A549 (cell line): ENCODE measurements at regions not wholly inside any gene's neighbourhood (a gene's known extent, or its start where the extent isn't known, plus 50 kb on each side); places are given as distances from the start of the nearest gene placed in this dataset.

ENCODE experiments used
- ATAC-seq, 2 experiments: fragments of 200-7000 bp in 1 of 2; fragments of >200 bp in 1 of 2; cut with Nextera tagmentation in 1 of 2; cut with Tn5 transposase in 1 of 2; 3 replicates each; pipeline versions ENCODE4 v1.8.0 to v1.9.1; 2018 to 2020; ENCODE audit warnings: mild to moderate bottlenecking in 1 of 2, moderate library complexity in 1 of 2
- CTCF ChIA-PET: fragments of 300-600 bp; sonication (Branson Sonifier 250); formaldehyde crosslinking; extraction: SDS; loops from one replicate; lab custom pipeline; 2021; ENCODE audit warnings: antibody characterized with exemption, inconsistent platforms; lab: Yijun Ruan, JAX
- POLR2A ChIA-PET: fragments of 350-600 bp; formaldehyde crosslinking; extraction: SDS; loops from one replicate; lab custom pipeline; 2021; ENCODE audit warnings: antibody characterized with exemption, inconsistent platforms; lab: Yijun Ruan, JAX
- DNase-seq, 2 experiments: peaks; one replicate each; pipeline versions ENCODE4 v3.0.0 to v3.0.0-alpha.2; 2011 to 2016; ENCODE audit warnings: low read depth in 1 of 2, low spot score in 1 of 2
- FAIRE-seq: peaks from 2 replicates; lab custom pipeline; 2011; peaks lifted over from hg19 to GRCh38; lab: Jason Lieb, UNC
- H3K27ac ChIP-seq, 2 experiments: fragments of >200 bp; sonication (Bioruptor Twin); formaldehyde crosslinking; 3 replicates each; pipeline ENCODE4 v1.5.1; 2016 to 2017
- H3K4me1 ChIP-seq: fragments of >200 bp; sonication (Bioruptor Twin); formaldehyde crosslinking; 3 replicates; pipeline ENCODE4 v1.6.1; 2016
- H3K4me2 ChIP-seq: fragments of >200 bp; sonication (Bioruptor Twin); formaldehyde crosslinking; 3 replicates; pipeline ENCODE4 v1.6.1; 2016
- H3K4me3 ChIP-seq: fragments of >200 bp; sonication (Bioruptor Twin); formaldehyde crosslinking; 3 replicates; pipeline ENCODE4 v1.5.1; 2016
- H3K9me3 ChIP-seq: fragments of >200 bp; sonication (Bioruptor Twin); formaldehyde crosslinking; 3 replicates; pipeline ENCODE4 v1.6.1; 2016
- CHD4 ChIP-seq: fragments of 200-600 bp; sonication (generic); IDR thresholded peaks from 2 replicates; pipeline ENCODE4 v1.6.1; 2016; ENCODE audit warnings: antibody characterized with exemption, mild to moderate bottlenecking, borderline replicate concordance
- EHF ChIP-seq: fragments of 250-450 bp; sonication (Bioruptor Pico); IDR thresholded peaks from 2 replicates; pipeline ENCODE4 v1.5.0; 2020; ENCODE audit warnings: mild to moderate bottlenecking
- ELK1 ChIP-seq: fragments of 150-350 bp; IDR thresholded peaks from 2 replicates; pipeline ENCODE4 v1.6.1; 2014; ENCODE audit warnings: low read depth, mild to moderate bottlenecking, low read length
- EP300 ChIP-seq, 2 experiments: fragments of >200 bp; sonication (Bioruptor Twin); formaldehyde crosslinking; IDR thresholded peaks; 2 replicates in 1 of 2; 3 replicates in 1 of 2; pipeline ENCODE4 v1.6.1; 2016 to 2017
- ESRRA ChIP-seq: fragments of 150-350 bp; IDR thresholded peaks from 2 replicates; pipeline ENCODE4 v1.6.1; 2014; ENCODE audit warnings: mild to moderate bottlenecking, low read length, borderline replicate concordance
- FOXS1 ChIP-seq: fragments of 250-450 bp; sonication (Bioruptor Pico); IDR thresholded peaks from 2 replicates; pipeline ENCODE4 v1.5.0; 2020; ENCODE audit warnings: mild to moderate bottlenecking, moderate library complexity
- HES2 ChIP-seq: fragments of >200 bp; sonication (Bioruptor Twin); formaldehyde crosslinking; IDR thresholded peaks from 2 replicates; pipeline ENCODE4 v1.6.1; 2016
- HEYL ChIP-seq: fragments of 250-450 bp; sonication (Bioruptor Pico); IDR thresholded peaks from 2 replicates; pipeline ENCODE4 v1.8.0; 2021; ENCODE audit warnings: mild to moderate bottlenecking, moderate library complexity
- HMGXB4 ChIP-seq: fragments of 250-450 bp; sonication (Bioruptor Pico); IDR thresholded peaks from 2 replicates; pipeline ENCODE4 v1.5.0; 2021; ENCODE audit warnings: mild to moderate bottlenecking, moderate library complexity, borderline replicate concordance
- HOXB5 ChIP-seq: fragments of 250-450 bp; sonication (Bioruptor Pico); IDR thresholded peaks from 2 replicates; pipeline ENCODE4 v1.5.0; 2020; ENCODE audit warnings: mild to moderate bottlenecking, moderate library complexity
- JUN ChIP-seq, 2 experiments: fragments of >200 bp; sonication (Bioruptor Twin); formaldehyde crosslinking; IDR thresholded peaks; 2 replicates in 1 of 2; 3 replicates in 1 of 2; pipeline ENCODE4 v1.6.1; 2016 to 2017
- KDM1A ChIP-seq: fragments of 200-600 bp; sonication (generic); IDR thresholded peaks from 2 replicates; pipeline ENCODE4 v1.6.1; 2016; ENCODE audit warnings: low read depth, mild to moderate bottlenecking
- KDM5A ChIP-seq: fragments of 200-600 bp; sonication (generic); IDR thresholded peaks from 2 replicates; pipeline ENCODE4 v1.6.1; 2016; ENCODE audit warnings: antibody characterized with exemption, mild to moderate bottlenecking
- MAFK ChIP-seq: fragments of 450-650 bp; IDR thresholded peaks from 2 replicates; pipeline ENCODE4 v1.6.1; 2014; ENCODE audit not compliant: partially characterized antibody
- MAX ChIP-seq: IDR thresholded peaks from 2 replicates; pipeline ENCODE4 v1.6.1; 2012
- MYC ChIP-seq: IDR thresholded peaks from 2 replicates; pipeline ENCODE4 v1.6.1; 2012; ENCODE audit warnings: mild to moderate bottlenecking, inconsistent platforms, low read length, improper control_type of control experiment, borderline replicate concordance
- NFE2L2 ChIP-seq: fragments of 150-350 bp; conservative IDR thresholded peaks from 2 replicates; pipeline ENCODE4 v1.6.1; 2014; ENCODE audit warnings: low read length
- NPAS2 ChIP-seq: fragments of 250-450 bp; sonication (Bioruptor Pico); IDR thresholded peaks from 2 replicates; pipeline ENCODE4 v1.8.0; 2022; ENCODE audit warnings: mild to moderate bottlenecking, moderate library complexity, borderline replicate concordance
- NR3C1 ChIP-seq: fragments of >200 bp; sonication (Bioruptor Twin); formaldehyde crosslinking; IDR thresholded peaks from 3 replicates; pipeline ENCODE4 v1.6.1; 2017
- PHF8 ChIP-seq: fragments of 200-600 bp; sonication (generic); IDR thresholded peaks from 2 replicates; pipeline ENCODE4 v1.6.1; 2016; ENCODE audit warnings: low read depth, mild to moderate bottlenecking, antibody characterized with exemption, moderate library complexity, borderline replicate concordance
- RARB ChIP-seq: fragments of 250-450 bp; sonication (Bioruptor Pico); IDR thresholded peaks from 2 replicates; pipeline ENCODE4 v1.8.0; 2021; ENCODE audit warnings: mild to moderate bottlenecking, moderate library complexity
- RFX5 ChIP-seq: fragments of 450-650 bp; IDR thresholded peaks from 2 replicates; pipeline ENCODE4 v1.7.1; 2014; ENCODE audit warnings: antibody characterized with exemption, mild to moderate bottlenecking, moderate library complexity
- RNF2 ChIP-seq: fragments of 200-600 bp; sonication (generic); IDR thresholded peaks from 2 replicates; pipeline ENCODE4 v1.6.1; 2016; ENCODE audit warnings: low read depth, mild to moderate bottlenecking, antibody characterized with exemption, moderate library complexity, borderline replicate concordance
- SMC3 ChIP-seq: fragments of >200 bp; sonication (Bioruptor Twin); formaldehyde crosslinking; IDR thresholded peaks from 3 replicates; pipeline ENCODE4 v1.6.1; 2018; ENCODE audit warnings: inconsistent platforms
- SREBF2 ChIP-seq: fragments of 450-650 bp; IDR thresholded peaks from 2 replicates; pipeline ENCODE4 v1.6.1; 2014; ENCODE audit warnings: mild to moderate bottlenecking, moderate library complexity
- TFCP2L1 ChIP-seq: fragments of 250-450 bp; sonication (Bioruptor Pico); IDR thresholded peaks from 2 replicates; pipeline ENCODE4 v1.5.0; 2021; ENCODE audit warnings: mild to moderate bottlenecking
- TP53 ChIP-seq: fragments of 250-450 bp; sonication (Bioruptor Pico); IDR thresholded peaks from 2 replicates; pipeline ENCODE4 v1.5.0; 2021; ENCODE audit warnings: mild to moderate bottlenecking, moderate library complexity
- USF2 ChIP-seq: fragments of 450-650 bp; IDR thresholded peaks from 2 replicates; pipeline ENCODE4 v1.6.1; 2014; ENCODE audit warnings: antibody characterized with exemption
- ZNF302 ChIP-seq: fragments of 250-450 bp; sonication (Bioruptor Pico); IDR thresholded peaks from 2 replicates; pipeline ENCODE4 v1.9.0; 2021; ENCODE audit warnings: inconsistent platforms, mild to moderate bottlenecking, moderate library complexity
- ZSCAN20 ChIP-seq: fragments of 250-450 bp; sonication (Bioruptor Pico); IDR thresholded peaks from 2 replicates; pipeline ENCODE4 v1.8.0; 2022; ENCODE audit warnings: mild to moderate bottlenecking, moderate library complexity
- WGBS: methylation state at CpG from one replicate; pipeline ENCODE4 v1.1.6; 2017; ENCODE audit errors: missing lambda C conversion rate; 5-methylcytosine and 5-hydroxymethylcytosine counted together

GRCh38 chr20:55888685-55889084 is 116.6 kb downstream of the CBLN4 start:
- H3K4me2 ChIP-seq = no peak overlapping the region
- WGBS = 22% methylated on average over 5 of the region's 5 CpGs
- FAIRE-seq (no peak), ATAC-seq (no peak), DNase-seq (peak in 1 of 2 experiments; percentile 16)
- TF ChIP-seq RFX5 (no peak), PHF8 (no peak), SMC3 (no peak), ZNF302 (CRISPR knock-in tag) (no peak), HES2 (no peak), HOXB5 (CRISPR knock-in tag) (no peak), FOXS1 (CRISPR knock-in tag) (no peak), JUN (IDR thresholded peaks at IDR 0.05) (no peak)
- no peak overlapping the region for H3K4me3 ChIP-seq
- H3K27ac ChIP-seq = no peak overlapping the region
- ChIA-PET POLR2A (no interaction called here), CTCF (no interaction called here)
- no peaks in the 10 kb centered on the region for H3K9me3 ChIP-seq
- H3K4me1 ChIP-seq = no peaks in the 10 kb centered on the region

GRCh38 chr20:55882910-55883309 is 122.4 kb downstream of the CBLN4 start:
- ATAC-seq = no peak
- DNase-seq = no peak
- Histone ChIP-seq H3K4me2 (no peak overlapping the region), H3K9me3 (no peaks in the 10 kb centered on the region), H3K4me1 (no peaks in the 10 kb centered on the region), H3K27ac (no peak overlapping the region), H3K4me3 (no peak overlapping the region)
- POLR2A ChIA-PET = no interaction called here
- WGBS = 0% methylated on average over 3 of the region's 3 CpGs
- CTCF ChIA-PET = no interaction called here
- no peak for FAIRE-seq
- TF ChIP-seq MAFK (no peak), ZSCAN20 (CRISPR knock-in tag) (no peak), NPAS2 (CRISPR knock-in tag) (no peak), HMGXB4 (no peak), TP53 (CRISPR knock-in tag) (no peak), EP300 (IDR thresholded peaks at IDR 0.05) (no peak), SMC3 (no peak), RNF2 (no peak), MYC (no peak), NR3C1 (no peak), KDM5A (no peak), HOXB5 (CRISPR knock-in tag) (no peak)

GRCh38 chr20:55882286-55882685 is 123.0 kb downstream of the CBLN4 start:
- Histone ChIP-seq H3K4me2 (no peak overlapping the region), H3K27ac (no peak overlapping the region), H3K4me1 (no peaks in the 10 kb centered on the region), H3K4me3 (no peak overlapping the region), H3K9me3 (no peaks in the 10 kb centered on the region)
- WGBS = 0% methylated on average over 1 of the region's 1 CpG
- no peak for FAIRE-seq
- TF ChIP-seq RNF2 (no peak), MAX (no peak), KDM1A (no peak), ESRRA (no peak), RARB (CRISPR knock-in tag) (no peak), CHD4 (no peak), NFE2L2 (no peak), EHF (CRISPR knock-in tag) (no peak), NPAS2 (CRISPR knock-in tag) (no peak), HES2 (no peak), NR3C1 (no peak), ZSCAN20 (CRISPR knock-in tag) (no peak), ELK1 (no peak), HEYL (CRISPR knock-in tag) (no peak), MYC (no peak), SREBF2 (no peak), USF2 (no peak), TFCP2L1 (no peak), ZNF302 (CRISPR knock-in tag) (no peak)
- no peak for DNase-seq
- ChIA-PET CTCF (no interaction called here), POLR2A (no interaction called here)
- ATAC-seq = no peak
